Fibroblast of peridontal ligament (primary cell): ENCODE measurements at regions not wholly inside any gene's neighbourhood (a gene's known extent, or its start where the extent isn't known, plus 50 kb on each side); places are given as distances from the start of the nearest gene placed in this dataset.

Experiments
- DNase-seq: peaks from one replicate; pipeline ENCODE4 v3.0.0-alpha.2; 2010; ENCODE audit errors: extremely low read depth

DNA sequence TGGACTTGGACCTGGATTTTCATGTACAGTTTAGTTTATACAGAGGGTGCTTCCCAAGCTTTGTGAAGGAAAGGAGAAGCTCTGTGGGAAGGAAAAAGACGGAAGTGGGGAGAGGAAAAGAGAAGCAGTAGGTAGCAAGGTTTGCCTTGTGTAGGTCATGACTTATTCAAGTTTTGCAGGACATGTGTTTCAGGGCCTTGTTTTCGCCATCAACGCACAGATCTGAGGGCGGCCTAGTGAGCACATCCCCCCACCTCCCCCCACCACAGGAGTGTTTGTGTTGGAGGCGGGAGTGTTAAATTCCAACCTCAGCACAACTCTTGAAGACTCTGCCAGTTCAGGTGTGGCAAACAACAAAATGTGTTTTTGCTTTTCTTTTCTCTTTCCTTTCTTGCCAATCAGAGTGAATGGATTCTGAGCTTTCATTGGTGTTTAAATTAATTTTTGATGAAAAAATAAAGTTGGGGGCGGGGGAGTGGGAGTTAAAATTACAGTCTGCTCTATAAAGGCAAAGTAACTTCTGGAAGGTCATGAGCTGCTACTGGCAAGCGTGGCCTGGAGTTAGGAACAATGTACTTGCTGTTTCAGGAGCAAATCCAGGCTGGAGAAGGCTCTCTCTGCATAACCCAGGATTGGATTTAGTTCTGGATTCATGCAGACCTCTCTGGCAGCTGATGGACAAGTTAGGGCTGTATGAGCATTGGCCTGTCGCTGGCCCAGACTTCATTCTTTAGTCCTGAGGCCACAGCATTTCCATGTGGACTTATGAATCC lies 338.5 kb downstream of the CD83 start:
- no peak for DNase-seq

DNA sequence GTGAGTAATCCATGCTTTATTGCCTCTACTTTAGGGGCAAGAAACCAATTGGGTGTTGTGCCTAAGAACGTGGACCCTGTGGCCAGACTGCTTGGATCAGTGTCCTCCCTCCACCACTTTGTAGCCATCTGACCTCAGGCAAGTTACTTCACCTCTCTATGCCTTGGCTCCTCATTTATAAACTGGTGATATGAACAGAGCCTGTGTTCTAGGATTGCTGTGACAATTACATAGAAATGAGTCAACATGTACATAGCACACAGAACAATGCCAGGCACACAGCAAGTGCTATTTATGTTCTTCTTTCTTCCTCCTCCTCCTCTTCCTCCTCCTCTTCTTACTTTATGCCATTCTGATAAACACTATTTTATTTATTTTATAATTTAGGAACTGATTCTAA lies 339.4 kb downstream of the CD83 start:
- no peak for DNase-seq

DNA sequence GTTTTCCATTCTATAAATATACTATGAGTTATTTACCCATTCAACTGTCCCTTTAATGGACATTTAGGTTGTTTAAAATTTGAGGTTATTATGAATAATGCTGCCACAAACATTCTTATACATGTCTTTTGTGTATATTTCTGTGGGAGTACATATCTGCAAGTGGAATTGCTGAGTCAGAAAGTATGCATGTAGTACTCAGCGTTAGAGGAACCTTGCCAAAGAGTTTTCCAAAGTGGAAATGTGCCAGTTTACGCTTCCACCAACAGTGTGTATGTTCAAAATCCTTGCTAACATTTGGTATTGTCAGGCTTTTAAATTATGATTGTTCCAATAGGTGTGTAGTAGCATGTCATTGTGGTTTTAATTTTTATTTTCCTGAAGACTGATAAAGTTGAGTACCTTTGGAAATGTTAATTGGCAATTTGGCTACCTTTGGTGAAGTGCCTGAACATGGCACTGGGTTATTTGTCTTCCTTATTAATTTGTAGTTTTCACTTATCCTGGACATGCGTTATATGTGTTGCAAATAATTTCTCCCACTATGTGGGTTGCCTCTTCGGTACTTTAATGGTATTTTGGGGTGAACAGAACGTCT lies 341.2 kb downstream of the CD83 start:
- peak; percentile 95 for DNase-seq

DNA sequence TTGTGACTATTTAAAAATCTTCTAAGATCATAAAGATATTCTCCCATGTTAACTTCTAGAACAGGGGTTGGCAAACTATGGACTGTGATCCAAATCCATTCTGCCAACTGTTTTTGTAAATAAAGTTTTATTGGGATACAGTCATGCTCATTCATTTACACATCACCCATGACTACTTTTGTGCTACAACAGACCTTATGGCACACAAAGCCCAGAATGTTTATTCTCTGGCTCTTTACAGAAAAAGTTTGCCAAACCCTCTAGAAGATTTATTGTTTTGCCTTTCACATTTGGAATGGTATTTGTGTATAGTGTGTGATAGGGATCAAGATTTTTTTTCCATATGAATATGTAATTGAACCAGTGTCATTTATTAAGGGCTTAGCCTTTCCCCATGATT lies 341.7 kb downstream of the CD83 start:
- peak; percentile 46 for DNase-seq

DNA sequence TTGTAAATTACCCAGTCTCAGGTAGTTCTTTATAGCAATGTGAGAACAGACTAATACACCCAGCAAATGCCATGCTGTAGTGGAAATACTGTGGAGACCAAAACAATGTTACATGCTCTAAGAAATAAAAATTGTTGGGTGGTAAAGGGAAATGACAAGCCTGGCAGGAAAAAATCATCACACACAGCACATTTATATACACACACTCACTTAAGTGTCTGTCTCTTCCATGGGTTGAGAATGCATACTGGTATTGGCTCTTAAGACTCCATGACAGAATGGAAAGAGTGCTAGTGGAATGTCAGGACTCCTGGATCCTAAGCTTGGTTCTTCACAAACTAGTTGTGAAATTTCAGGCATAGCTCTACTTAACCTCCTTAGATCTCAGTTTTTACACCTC lies 343.0 kb downstream of the CD83 start:
- DNase-seq = no peak

DNA sequence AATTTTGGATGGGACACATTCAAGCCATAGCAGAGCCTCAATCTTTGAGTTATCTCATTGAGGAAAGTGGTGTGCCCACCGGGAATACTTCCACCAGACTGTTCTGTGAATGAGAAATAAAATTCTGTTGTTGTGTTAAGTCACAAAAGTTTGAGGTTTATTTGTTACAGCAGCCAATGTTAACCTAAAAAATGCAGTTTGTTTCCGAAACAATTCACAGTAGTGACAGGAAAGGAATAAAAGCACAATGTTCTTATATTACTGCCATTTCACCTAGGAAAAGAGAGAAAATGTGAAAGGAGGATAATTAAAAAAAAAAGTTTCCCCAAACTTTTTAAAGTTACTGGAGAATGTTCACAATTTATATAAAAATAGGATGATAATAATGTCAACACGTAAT lies 344.6 kb downstream of the CD83 start:
- no peak for DNase-seq

DNA sequence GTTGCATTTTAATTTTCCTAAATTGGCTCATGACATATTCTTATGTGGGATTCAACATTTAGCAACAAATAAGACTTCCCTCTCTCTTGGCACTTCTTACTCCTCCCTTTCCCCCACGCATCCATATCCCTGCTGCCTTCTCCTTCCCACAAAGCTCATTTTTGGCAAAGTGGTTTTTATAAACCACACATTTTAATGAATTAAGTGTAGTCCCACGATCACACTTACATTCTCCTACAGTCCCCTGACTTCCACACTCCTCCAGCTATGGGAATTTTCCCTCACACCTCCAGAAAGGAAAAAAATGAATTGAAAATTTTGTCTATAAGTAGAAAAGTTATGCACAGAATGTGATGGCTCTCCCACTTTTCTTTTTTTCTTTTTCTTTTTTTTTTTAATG lies 345.0 kb downstream of the CD83 start:
- DNase-seq = no peak

DNA sequence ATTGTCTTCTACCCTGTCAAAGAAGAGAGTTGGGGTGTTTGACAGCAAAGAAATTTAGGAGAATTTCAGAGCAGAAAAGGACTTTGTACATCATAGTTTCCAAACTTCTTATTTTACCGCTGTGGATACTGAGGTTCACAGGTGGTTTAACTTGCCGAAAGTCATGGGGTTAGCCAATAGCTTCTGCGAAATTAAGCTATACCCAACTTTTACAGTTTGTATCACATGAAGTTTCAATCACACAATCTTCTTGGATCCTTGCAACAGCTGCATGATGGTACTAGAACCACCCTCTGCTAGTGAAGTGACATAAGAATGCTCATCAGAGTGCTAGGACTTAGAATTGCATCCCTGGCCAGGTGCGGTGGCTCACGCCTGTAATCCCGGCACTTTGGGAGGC lies 345.5 kb downstream of the CD83 start:
- DNase-seq = no peak

DNA sequence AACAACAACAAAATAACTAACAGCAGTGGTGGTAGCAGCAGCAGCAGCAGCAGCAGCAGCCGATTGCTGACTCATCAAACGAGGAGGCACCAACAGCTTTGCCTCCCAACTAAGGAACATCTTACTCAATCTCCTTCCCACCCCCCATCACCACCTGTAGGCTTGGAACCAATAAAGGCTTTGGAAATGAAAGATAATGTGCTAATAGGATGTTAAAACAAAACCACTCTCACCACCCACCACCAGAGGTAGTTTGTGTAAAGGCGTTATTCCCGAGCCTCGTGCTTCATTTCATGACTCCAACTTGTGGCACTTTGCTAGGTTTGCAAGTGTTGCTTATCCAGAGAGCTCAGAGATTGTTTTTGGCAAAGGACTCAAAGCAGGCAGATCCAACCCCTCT lies 346.5 kb downstream of the CD83 start:
- no peak for DNase-seq

DNA sequence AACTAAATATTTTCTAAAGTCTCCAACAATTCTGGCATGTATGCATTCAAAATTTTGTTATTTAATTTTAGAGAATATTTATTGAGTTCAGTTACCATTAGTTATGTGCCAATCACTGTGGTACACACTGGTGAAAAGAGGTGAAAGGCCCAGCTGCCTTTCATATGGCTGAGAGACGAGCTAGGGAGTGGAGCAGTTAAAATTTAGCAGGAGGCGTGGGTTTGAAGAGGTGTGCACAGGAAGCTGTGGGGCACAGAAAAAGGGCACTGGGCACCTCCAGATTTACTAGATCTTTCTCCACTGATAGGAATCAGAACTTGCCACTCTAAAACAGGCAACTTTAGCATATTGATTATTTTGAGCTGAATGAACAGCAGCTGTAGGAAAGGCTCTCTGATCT lies 347.1 kb downstream of the CD83 start:
- DNase-seq = no peak

DNA sequence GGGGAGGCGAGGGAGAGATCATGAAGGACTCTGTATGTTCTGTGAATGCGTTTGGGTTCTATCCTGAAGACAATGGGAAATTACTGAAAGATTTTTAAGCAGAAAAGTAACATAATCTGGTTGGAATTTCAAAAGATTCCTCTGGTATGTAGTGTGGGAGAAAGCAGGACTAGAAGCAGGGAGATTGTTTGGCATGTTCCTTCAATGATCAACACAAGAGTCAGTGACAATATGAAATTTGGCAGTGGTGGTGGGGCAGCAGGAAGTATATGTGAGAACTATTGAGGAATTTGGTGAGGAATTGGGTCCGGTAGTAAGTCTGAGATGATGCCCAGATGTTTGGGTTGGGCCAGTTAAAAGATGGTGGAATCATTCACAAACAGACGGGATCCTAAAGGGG lies 348.7 kb downstream of the CD83 start:
- peak; percentile 86 for DNase-seq

DNA sequence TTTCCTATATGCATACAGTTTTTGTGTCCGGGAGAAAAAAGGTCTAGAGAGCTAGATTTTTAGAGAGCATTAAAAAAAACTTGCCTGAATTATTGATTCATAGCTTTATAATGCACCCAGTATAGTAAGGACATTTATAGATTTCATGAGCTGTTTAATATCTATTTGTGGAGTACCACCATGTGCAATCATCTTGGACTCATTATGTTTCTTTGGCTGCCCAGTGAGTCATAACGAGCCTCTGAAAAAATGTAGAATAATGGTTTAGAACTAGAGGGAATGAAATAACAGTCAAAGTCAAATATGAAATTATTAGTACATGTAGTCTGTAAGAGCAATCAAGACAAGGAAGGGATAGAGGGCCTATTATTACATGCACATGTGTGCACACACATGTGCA lies 350.0 kb downstream of the CD83 start:
- DNase-seq = peak; percentile 82

DNA sequence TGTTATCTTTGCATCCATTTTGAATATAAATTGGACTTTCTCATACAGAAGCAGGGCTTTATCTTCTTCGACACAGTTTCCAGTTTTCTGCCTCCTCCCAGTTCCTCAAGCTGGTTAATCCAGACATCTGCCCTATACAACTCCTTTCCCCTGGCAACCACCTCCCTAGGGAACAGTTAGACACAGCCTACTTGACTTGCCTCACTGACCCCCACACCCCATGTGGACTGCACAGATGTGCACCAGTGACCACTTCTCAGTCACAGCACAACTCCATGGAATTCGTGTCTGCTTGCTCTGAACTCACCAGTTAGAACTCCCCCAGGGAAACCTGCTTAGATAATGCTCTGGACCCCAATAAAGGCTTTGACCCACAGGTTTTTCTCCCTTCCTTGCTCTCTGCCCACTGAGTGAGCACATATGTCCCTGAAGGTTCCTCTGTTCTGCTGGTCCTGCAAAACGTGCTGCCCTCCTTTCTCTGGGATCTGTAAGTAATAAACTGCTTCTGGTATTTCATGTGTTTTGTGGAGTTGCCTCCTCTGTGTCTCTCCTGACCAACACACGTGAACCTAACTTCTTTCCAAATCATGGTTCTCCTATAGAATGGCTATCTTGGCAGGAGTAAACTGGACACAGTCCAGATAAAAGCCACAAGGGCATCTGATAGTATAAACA lies 351.2 kb downstream of the CD83 start:
- DNase-seq = no peak

DNA sequence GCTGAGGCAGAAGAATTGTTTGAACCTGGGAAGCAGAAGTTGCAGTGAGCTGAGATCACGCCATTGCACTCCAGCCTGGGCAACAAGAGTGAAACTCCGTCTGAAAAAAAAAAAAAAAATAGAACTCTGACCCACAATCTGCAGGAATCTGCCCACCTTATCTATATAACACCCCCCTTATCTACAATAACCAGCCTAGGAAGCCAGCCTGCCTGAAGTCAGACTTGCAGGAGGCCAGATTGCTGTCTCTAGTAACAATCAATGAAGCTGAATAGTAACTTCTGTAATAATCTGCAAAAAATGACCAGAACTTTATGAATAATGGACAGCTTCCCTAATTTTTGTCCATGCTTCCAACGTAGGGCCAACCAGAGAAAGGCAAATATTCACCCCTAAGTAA lies 352.5 kb downstream of the CD83 start:
- DNase-seq = no peak

DNA sequence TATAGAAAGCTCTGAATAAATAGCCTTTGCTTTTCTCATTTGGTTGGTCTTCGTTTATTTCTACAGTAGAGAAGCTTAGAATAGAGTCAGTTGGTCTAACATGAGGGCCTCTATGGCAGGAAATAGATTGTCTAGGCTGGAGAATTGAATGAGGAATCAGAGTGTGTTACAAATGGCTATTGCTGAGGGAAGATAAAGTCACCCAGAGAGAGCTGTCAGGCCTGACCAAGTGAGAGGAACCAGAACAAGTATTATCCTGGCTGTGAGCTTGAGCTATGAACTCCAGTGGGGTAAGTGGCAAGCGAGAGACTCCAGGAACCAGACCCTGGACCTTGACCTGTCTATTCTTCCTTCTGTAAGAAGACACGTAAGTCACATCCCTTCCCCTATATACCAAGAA lies 353.1 kb downstream of the CD83 start:
- no peak for DNase-seq

DNA sequence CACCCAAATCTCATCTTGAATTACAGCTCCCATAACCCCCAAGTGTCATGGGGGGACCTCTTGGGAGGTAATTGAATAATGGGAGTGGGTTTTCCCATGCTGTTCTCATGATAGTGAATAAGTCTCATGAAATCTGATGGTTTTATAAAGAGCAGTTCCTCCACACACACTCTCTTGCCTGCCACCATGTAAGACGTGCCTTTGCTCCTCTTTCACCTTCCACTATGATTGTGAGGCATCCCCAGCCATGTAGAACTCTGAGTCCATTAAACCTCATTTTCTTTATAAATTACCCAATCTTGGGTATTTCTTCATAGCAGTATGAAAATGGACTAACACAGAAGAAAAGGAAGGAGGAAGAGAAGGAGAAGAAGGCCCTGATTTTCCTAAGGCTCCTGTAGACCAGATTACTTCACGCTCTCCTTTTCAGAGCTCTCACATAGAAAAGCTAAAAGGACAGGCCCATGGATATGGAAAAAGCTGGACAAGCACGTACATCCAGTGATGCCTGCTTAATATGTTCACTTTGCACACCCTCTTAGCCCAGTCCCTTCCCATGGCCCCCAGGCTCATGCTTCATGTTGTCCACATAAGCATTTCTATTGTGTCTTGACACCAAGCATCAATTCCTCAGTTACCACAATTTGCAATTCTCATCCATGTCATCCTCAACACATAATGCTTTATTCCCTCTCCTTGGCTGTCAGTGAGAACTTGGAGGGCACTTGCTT lies 354.8 kb downstream of the CD83 start:
- no peak for DNase-seq

DNA sequence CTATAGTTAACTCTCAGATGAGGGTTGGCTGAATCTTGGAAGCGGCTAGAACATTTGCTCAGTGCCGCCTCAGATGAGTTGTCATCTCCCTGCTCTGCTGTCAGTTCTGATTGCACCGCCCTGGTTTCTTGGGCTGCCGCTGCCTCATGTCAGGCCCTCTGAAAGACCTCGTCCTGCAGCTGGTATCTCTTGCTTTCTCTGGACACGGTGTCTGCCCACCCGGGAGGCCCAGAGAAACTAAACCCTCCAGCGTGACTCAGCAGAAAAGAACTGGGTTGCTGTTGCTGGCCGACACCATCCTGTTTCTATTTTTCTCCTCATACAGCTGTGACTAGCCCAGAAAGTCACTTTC lies 355.4 kb downstream of the CD83 start:
- no peak for DNase-seq

DNA sequence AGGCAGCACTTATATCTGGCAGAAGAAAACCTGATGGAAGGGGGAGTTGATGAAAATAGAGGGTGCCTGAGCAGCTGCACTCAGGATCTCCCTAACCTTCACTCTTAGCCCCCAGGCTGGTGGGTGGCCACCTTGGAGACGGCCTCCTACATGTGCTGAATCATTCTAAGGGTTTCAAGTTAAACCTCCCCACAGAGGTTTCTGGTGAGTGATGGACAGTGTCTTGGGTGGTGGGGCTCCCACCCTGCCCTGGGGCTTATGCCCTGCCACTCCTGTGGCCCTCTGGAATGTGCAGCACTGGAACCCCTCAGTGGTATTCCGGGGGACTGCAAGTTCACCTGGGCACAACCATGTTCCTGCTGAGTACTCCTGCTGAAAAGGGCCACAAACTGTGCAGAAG lies 357.2 kb downstream of the CD83 start:
- no peak for DNase-seq

DNA sequence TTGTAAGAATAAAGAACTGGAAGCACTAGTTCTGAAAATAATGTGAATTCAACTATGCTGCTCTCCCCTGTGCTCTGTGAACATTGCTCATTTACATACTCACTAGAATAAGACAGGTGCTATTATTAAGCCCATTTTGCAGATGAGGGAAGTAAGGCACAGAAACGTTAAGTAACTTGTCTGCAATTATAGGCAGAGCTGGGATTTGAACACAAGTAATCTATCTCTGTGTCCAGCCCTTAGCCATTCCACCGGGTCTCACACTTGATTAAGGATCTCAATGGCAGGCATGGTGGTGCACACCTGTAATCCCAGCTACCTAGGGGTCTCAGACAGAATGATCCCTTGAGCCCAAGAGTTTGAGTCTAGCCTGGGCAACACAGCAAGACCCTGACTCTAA lies 357.7 kb downstream of the CD83 start:
- DNase-seq = no peak

DNA sequence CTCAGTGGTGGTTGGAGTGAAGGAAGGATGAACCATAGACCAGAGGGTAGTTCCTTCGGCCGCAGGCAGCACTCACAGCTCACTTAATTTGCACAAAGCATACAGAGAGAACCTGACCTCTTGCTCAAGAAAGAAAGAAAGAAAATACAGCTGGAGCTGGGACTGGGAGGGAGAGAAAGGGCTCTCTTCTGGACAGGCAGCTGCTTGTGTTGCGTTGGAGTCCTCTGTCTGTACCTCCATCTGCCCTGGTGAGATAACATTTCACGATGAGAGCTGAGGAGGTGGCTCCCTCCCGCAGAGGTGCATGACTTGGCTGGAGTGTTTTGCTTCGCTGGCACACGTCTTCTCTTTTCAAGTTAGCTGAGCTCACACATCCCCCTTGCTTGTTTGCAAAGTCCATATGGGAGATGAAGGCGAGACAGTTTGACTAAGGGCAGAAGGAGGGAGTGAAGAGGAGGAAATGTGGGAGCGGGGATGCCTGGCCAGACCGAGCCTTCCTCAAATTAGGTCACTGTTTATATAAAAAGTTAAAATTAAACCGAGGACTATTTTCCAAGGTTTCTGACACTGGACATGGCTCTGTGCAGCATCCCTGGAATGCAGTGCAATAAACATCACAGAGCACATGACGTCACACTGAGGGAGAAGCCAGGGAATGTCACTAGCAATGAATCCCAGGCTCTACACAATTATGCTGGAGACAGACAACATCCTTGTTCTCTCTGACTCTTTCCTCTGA lies 359.4 kb downstream of the CD83 start:
- peak; percentile 98 for DNase-seq

DNA sequence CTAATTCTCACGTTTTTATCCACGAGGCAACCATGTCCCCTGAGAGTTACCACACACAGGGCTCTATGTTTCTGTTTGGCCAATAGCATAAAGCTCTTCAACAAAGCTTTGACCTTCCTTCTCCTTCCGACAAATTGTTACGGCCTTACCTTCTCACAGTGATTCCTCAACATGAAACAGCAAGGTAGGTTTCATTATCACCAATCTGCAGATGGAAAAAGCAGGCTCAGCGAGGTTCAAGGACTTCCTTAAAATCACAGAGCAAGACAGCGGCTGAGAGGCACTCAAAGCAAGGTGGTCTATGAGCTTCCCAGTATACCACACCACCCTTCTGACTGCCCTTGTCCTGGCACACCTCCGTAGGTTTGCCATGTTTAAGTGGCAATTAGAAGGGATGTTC lies 360.0 kb downstream of the CD83 start:
- no peak for DNase-seq
